HEK293 (cell line): ENCODE measurements at regions not wholly inside any gene's neighbourhood (a gene's known extent, or its start where the extent isn't known, plus 50 kb on each side); places are given as distances from the start of the nearest gene placed in this dataset.
A peak's percentile ranks its signal among the peaks of the same experiment; 100 is the strongest.

Source experiments
- CTCF ChIA-PET: fragments of 350-600 bp; formaldehyde crosslinking; extraction: SDS; loops from one replicate; lab custom pipeline; 2021; ENCODE audit warnings: antibody characterized with exemption; lab: Yijun Ruan, JAX
- POLR2A ChIA-PET: fragments of 300-600 bp; formaldehyde crosslinking; extraction: SDS; loops from one replicate; lab custom pipeline; 2020; ENCODE audit warnings: antibody characterized with exemption, inconsistent platforms; lab: Yijun Ruan, JAX
- H3K27ac ChIP-seq: fragments of 200-500 bp; sonication (Bioruptor generic); 2 replicates; pipeline ENCODE4 v1.5.1; 2014; ENCODE audit warnings: low read depth, low read length, control low read depth, inconsistent platforms; ENCODE audit errors: extremely low read depth
- H3K36me3 ChIP-seq, 2 experiments: fragments of 200-500 bp in 1 of 2; sonication (Bioruptor generic) in 1 of 2; 1 replicate in 1 of 2; 2 replicates in 1 of 2; pipeline ENCODE4 v1.5.1; 2014 to 2017; ENCODE audit warnings: inconsistent platforms in 2 of 2, low read length in 2 of 2; ENCODE audit not compliant: control insufficient read depth in 2 of 2, insufficient read depth in 1 of 2
- H3K4me1 ChIP-seq: fragments of 200-500 bp; sonication (Bioruptor generic); 2 replicates; pipeline ENCODE4 v1.5.1; 2014; ENCODE audit warnings: mild to moderate bottlenecking, low read length, inconsistent platforms; ENCODE audit not compliant: control insufficient read depth, insufficient read depth
- H3K4me3 ChIP-seq: 2 replicates; pipeline ENCODE4 v1.5.1; 2011; ENCODE audit warnings: low read depth, mild to moderate bottlenecking, control low read depth, low read length, moderate library complexity
- H3K9me3 ChIP-seq: fragments of 200-500 bp; sonication (Bioruptor generic); 2 replicates; pipeline ENCODE4 v1.5.1; 2014; ENCODE audit warnings: low read depth, low read length, inconsistent platforms; ENCODE audit not compliant: control insufficient read depth, insufficient read depth
- ATF2 ChIP-seq: fragments of 450-650 bp; formaldehyde crosslinking; IDR thresholded peaks from 2 replicates; pipeline ENCODE4 v1.5.1; 2016; ENCODE audit warnings: missing biosample characterization, missing genetic modification characterization, low read depth
- KLF10 ChIP-seq: fragments of 450-650 bp; IDR thresholded peaks from 2 replicates; pipeline ENCODE4 v1.5.1; 2018; ENCODE audit warnings: missing biosample characterization, mild to moderate bottlenecking, missing genetic modification characterization
- PRDM6 ChIP-seq: fragments of 450-650 bp; formaldehyde crosslinking; IDR thresholded peaks from 2 replicates; pipeline ENCODE4 v1.5.1; 2017; ENCODE audit warnings: missing biosample characterization, missing genetic modification characterization
- REST ChIP-seq: fragments of 450-650 bp; formaldehyde crosslinking; IDR thresholded peaks from 2 replicates; pipeline ENCODE4 v1.5.1; 2016; ENCODE audit warnings: missing biosample characterization, missing genetic modification characterization
- WT1 ChIP-seq: fragments of 450-650 bp; formaldehyde crosslinking; IDR thresholded peaks from 2 replicates; pipeline ENCODE4 v1.5.1; 2016; ENCODE audit warnings: missing biosample characterization, missing genetic modification characterization
- ZFHX2 ChIP-seq: fragments of 450-650 bp; formaldehyde crosslinking; conservative IDR thresholded peaks from 2 replicates; pipeline ENCODE4 v1.5.1; 2016; ENCODE audit warnings: missing biosample characterization, missing genetic modification characterization
- ZIC2 ChIP-seq: fragments of 450-650 bp; formaldehyde crosslinking; IDR thresholded peaks from 2 replicates; pipeline ENCODE4 v1.5.1; 2016; ENCODE audit warnings: missing biosample characterization, missing genetic modification characterization
- ZNF221 ChIP-seq: fragments of 450-650 bp; formaldehyde crosslinking; IDR thresholded peaks from 2 replicates; pipeline ENCODE4 v1.5.1; 2017; ENCODE audit warnings: missing biosample characterization, missing genetic modification characterization, borderline replicate concordance
- ZNF449 ChIP-seq: fragments of 450-650 bp; formaldehyde crosslinking; IDR thresholded peaks from 2 replicates; pipeline ENCODE4 v1.5.1; 2017; ENCODE audit warnings: missing biosample characterization, mild to moderate bottlenecking, missing genetic modification characterization, moderate library complexity
- ZNF624 ChIP-seq: fragments of 450-650 bp; formaldehyde crosslinking; IDR thresholded peaks from 2 replicates; pipeline ENCODE4 v1.5.1; 2017; ENCODE audit warnings: missing biosample characterization, missing genetic modification characterization
- ZNF654 ChIP-seq: fragments of 450-650 bp; formaldehyde crosslinking; IDR thresholded peaks from 2 replicates; pipeline ENCODE4 v1.5.1; 2016; ENCODE audit warnings: low read depth, missing biosample characterization, missing genetic modification characterization
- ZNF670 ChIP-seq: fragments of 450-650 bp; formaldehyde crosslinking; IDR thresholded peaks from 2 replicates; pipeline ENCODE4 v1.5.1; 2016; ENCODE audit warnings: missing biosample characterization, missing genetic modification characterization, low read depth
- ZNF785 ChIP-seq: fragments of 450-650 bp; formaldehyde crosslinking; IDR thresholded peaks from 2 replicates; pipeline ENCODE4 v1.5.1; 2016; ENCODE audit warnings: missing biosample characterization, missing genetic modification characterization

- H3K9me3 ChIP-seq = no peaks in the 10 kb centered on the region
- H3K4me1 ChIP-seq = no peaks in the 10 kb centered on the region
- TF ChIP-seq ZNF654 (peak; percentile 48), ZNF670 (tag by site-specific recombination) (no peak), ZNF449 (tag by site-specific recombination) (no peak), ZNF785 (no peak), WT1 (tag by site-specific recombination) (no peak), ZNF221 (no peak)
- H3K36me3 ChIP-seq = no peaks in the 10 kb centered on the region
- H3K4me3 ChIP-seq = no peak overlapping the region
- ChIA-PET POLR2A (no interaction called here), CTCF (interaction anchor here (2.1 kb wide), 1 partner anchor 271 kb away, joined by 5 read pairs; no protein-coding TSS in a partner anchor)
- H3K27ac ChIP-seq = no peak overlapping the region
These were observed 57.2 kb upstream of the C1orf185 start for GRCh38 chr1:51044834-51045233.

DNA sequence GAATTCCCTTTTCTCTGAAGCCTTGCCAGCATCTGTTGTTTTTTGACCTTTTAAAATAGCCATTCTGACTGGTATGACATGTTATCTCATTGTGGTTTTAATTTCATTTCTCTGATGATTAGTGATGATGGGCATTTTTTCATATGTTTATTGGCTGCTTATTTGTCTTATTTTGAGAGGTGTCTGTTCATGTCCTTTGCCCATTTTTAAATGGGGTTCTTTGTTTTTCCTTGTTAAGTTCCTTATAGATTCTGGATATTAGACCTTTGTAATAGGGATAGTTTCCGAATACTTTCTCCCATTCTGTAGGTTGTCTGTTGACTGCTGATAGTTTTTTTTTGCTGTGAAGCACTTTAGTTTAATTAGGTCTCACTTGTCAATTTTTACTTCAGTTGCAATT is 54.0 kb upstream of the C1orf185 start:
- TF ChIP-seq ZNF624 (tag by site-specific recombination) (no peak), REST (tag by site-specific recombination) (no peak), ZIC2 (tag by site-specific recombination) (no peak), KLF10 (tag by site-specific recombination) (no peak)
- no peak overlapping the region for H3K4me3 ChIP-seq
- no peaks in the 10 kb centered on the region for H3K36me3 ChIP-seq
- POLR2A ChIA-PET = no interaction called here
- no peaks in the 10 kb centered on the region for H3K4me1 ChIP-seq
- H3K27ac ChIP-seq = no peak overlapping the region
- CTCF ChIA-PET = interaction anchor here (0.6 kb wide), 1 partner anchor 141 kb away, joined by 4 read pairs; no protein-coding TSS in a partner anchor
- no peaks in the 10 kb centered on the region for H3K9me3 ChIP-seq

DNA sequence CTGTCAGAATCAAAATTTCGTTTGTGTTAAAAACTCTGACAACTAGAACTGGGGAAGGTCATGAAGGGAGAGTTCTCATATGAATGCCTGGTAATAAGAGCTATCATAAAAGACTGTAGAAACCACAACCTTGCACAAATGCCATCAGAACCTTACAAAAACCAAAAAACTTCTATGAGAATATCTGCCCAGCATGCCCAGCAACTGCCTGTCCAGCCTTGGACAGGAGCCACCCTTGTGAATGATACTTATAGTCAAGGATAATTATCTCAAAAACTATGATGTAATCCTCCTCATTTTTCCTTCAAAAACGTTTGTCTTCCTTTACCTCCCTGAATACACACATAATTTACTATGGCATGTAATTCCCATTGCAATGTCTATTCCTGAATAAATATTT is 53.4 kb upstream of the C1orf185 start:
- ChIA-PET POLR2A (no interaction called here), CTCF (no interaction called here)
- TF ChIP-seq ZFHX2 (no peak), ATF2 (0 out of 2 replicates have a peak, but pooled peaks have one; percentile 6), PRDM6 (tag by site-specific recombination) (peak; percentile 61)
- H3K4me1 ChIP-seq = no peaks in the 10 kb centered on the region
- H3K4me3 ChIP-seq = no peak overlapping the region
- H3K27ac ChIP-seq = no peak overlapping the region
- H3K36me3 ChIP-seq = no peaks in the 10 kb centered on the region
- H3K9me3 ChIP-seq = no peaks in the 10 kb centered on the region
